Body of pancreas (tissue), 4 donors: ENCODE measurements at regions not wholly inside any gene's neighbourhood (a gene's known extent, or its start where the extent isn't known, plus 50 kb on each side); places are given as distances from the start of the nearest gene placed in this dataset.

ENCODE experiments used
- ATAC-seq: fragments of 150-250 bp; one replicate; pipeline ENCODE4 v1.9.1; 2016
- DNase-seq, 4 donors: peaks; one replicate each; pipeline ENCODE4 v3.0.0-alpha.2; 2019
- H3K27ac ChIP-seq, 4 donors: fragments of 200-600 bp; sonication (generic); 1 replicate in 3 of 4; 2 replicates in 1 of 4; pipeline versions ENCODE4 v1.5.1 to v1.6.1; 2016 to 2019; ENCODE audit warnings: mild to moderate bottlenecking in 1 of 4, mixed read lengths in 1 of 4, moderate library complexity in 1 of 4
- H3K27me3 ChIP-seq, 2 donors: fragments of 200-600 bp; sonication (generic); one replicate each; pipeline ENCODE4 v1.6.0; 2016; ENCODE audit warnings: mild to moderate bottlenecking in 1 of 2
- H3K36me3 ChIP-seq, 2 donors: fragments of 200-600 bp; sonication (generic); replicated peaks in 1 of 2; 2 replicates each; pipeline ENCODE4 v1.5.1; 2016; ENCODE audit warnings: low read depth in 2 of 2; ENCODE audit not compliant: insufficient read depth in 1 of 2
- H3K4me1 ChIP-seq: fragments of 200-600 bp; sonication (generic); one replicate; pipeline ENCODE4 v1.6.0; 2016
- H3K4me3 ChIP-seq, 2 donors: fragments of 200-600 bp; sonication (generic); 1 replicate in 1 of 2; 2 replicates in 1 of 2; pipeline ENCODE4 v1.5.1; 2016 to 2019
- H3K9me3 ChIP-seq, 3 donors: fragments of 200-600 bp; sonication (generic); 1 replicate in 2 of 3; 2 replicates in 1 of 3; pipeline ENCODE4 v1.5.1; 2016
- CTCF ChIP-seq, 7 experiments: fragments of 450-650 bp in 4 of 7; fragments of 200-600 bp in 3 of 7; sonication (generic) in 3 of 7; IDR thresholded peaks; one replicate each; pipeline ENCODE4 v1.5.1; 2016 to 2019; ENCODE audit warnings: antibody characterized with exemption in 7 of 7
- POLR2A ChIP-seq, 3 donors: fragments of 450-650 bp; IDR thresholded peaks; one replicate each; pipeline ENCODE4 v1.6.1; 2016; ENCODE audit warnings: antibody characterized with exemption in 3 of 3, mild to moderate bottlenecking in 2 of 3
- WGBS, 2 donors: methylation state at CpG; one replicate each; pipeline ENCODE4 v1.1.5; 2017; 5-methylcytosine and 5-hydroxymethylcytosine counted together
- intact Hi-C: fragments of 100-400 bp; cut with DNase I; formaldehyde crosslinking; loops from one replicate; pipeline ENCODE4 v1.15.1; 2023

- H3K27ac ChIP-seq, result no peak overlapping the region
- H3K4me3 ChIP-seq, result no peak overlapping the region
- ATAC-seq, result no peak
- no peaks in the 10 kb centered on the region for H3K27me3 ChIP-seq
- no peaks in the 10 kb centered on the region for H3K36me3 ChIP-seq
- H3K9me3 ChIP-seq, result no peaks in the 10 kb centered on the region
- no peak for DNase-seq
- no peak for TF ChIP-seq CTCF (IDR thresholded peaks at IDR 0.05)
- TF ChIP-seq POLR2A (IDR thresholded peaks at IDR 0.05), result no peak
- WGBS, 2 donors, result 78 to 83% methylated on average over 5 of the region's 5 CpGs
- peaks cover 8% of the 10 kb centered on the region for H3K4me1 ChIP-seq
- intact Hi-C loops, result no loop called here
Measured at GRCh38 chr15:39404767-39405181, 176.1 kb upstream of the THBS1 start.

GRCh38 chr15:39406485-39406884 lies 174.4 kb upstream of the THBS1 start:
- Histone ChIP-seq H3K36me3 (no peaks in the 10 kb centered on the region), H3K27ac (no peak overlapping the region), H3K4me3 (no peak overlapping the region), H3K4me1 (peaks cover 8% of the 10 kb centered on the region), H3K27me3 (no peaks in the 10 kb centered on the region), H3K9me3 (no peaks in the 10 kb centered on the region)
- ATAC-seq (no peak), DNase-seq (no peak)
- TF ChIP-seq POLR2A (IDR thresholded peaks at IDR 0.05) (no peak), CTCF (IDR thresholded peaks at IDR 0.05) (no peak)
- WGBS, 2 donors, result 91 to 92% methylated on average over 6 of the region's 6 CpGs
- intact Hi-C loops, result no loop called here

- intact Hi-C loops, result no loop called here
- Histone ChIP-seq H3K4me1 (peaks cover 8% of the 10 kb centered on the region), H3K9me3 (no peaks in the 10 kb centered on the region), H3K36me3 (no peaks in the 10 kb centered on the region), H3K27ac (no peak overlapping the region), H3K27me3 (no peaks in the 10 kb centered on the region), H3K4me3 (no peak overlapping the region)
- 95 to 98% methylated on average over 2 of the region's 2 CpGs for WGBS, 2 donors
- ATAC-seq, result no peak
- TF ChIP-seq CTCF (IDR thresholded peaks at IDR 0.05) (no peak), POLR2A (IDR thresholded peaks at IDR 0.05) (no peak)
- no peak for DNase-seq
Measured at GRCh38 chr15:39407116-39407515, 173.8 kb upstream of the THBS1 start.

GRCh38 chr15:39409876-39410530 lies 170.9 kb upstream of the THBS1 start:
- no peaks in the 10 kb centered on the region for H3K4me1 ChIP-seq
- 93% methylated on average over 2 of the region's 2 CpGs for WGBS, 2 donors
- intact Hi-C loops, result no loop called here

More at GRCh38 chr15:39409876-39410530, 170.9 kb upstream of the THBS1 start:
- no peaks in the 10 kb centered on the region for H3K9me3 ChIP-seq
- no peak for DNase-seq
- no peak overlapping the region for H3K4me3 ChIP-seq
- no peak for ATAC-seq
- no peak overlapping the region for H3K27ac ChIP-seq
- TF ChIP-seq POLR2A (IDR thresholded peaks at IDR 0.05), result no peak
- no peak for TF ChIP-seq CTCF (IDR thresholded peaks at IDR 0.05)
- H3K27me3 ChIP-seq, result no peaks in the 10 kb centered on the region
- H3K36me3 ChIP-seq, result no peaks in the 10 kb centered on the region
